ENCODE measurements at regions not wholly inside any gene's neighbourhood (a gene's known extent, or its start where the extent isn't known, plus 50 kb on each side); places are given as distances from the start of the nearest gene placed in this dataset.
"Not testable (repeated sequence)": the region's sequence is repeated elsewhere in the genome, so short reads cannot be mapped to it uniquely, and the experiment has no call there.

DNA sequence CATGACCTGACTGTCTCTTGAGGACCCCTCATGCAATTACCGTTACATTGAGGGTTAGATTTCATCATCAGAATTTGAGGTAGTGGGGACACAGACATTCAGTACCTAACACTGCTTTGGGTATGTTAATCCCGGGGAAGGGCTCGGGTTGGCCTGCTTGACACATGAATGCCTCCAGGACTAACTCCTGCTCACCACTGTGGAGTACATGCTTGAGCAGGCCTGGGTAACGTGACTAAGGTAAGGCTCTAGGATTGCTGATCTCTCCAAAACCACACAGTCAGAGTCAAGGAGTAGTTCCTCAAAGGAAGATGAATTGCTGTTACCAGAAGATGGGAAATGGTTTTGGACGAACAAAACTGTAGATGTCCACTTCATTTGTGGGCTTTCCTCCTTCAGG lies 376.3 kb upstream of the ZNF462 start:
- H3K36me3 ChIP-seq (ENCODE audit: insufficient read depth, low read length) = no peaks in the 10 kb centered on the region
- H3K4me1 ChIP-seq (ENCODE audit: insufficient read depth, low read length, poor library complexity, severe bottlenecking) = no peaks in the 10 kb centered on the region
- no TSS peak for BruUV-seq (replicated peaks)
- no peak overlapping the region for H3K4me3 ChIP-seq (ENCODE audit: low read depth, low read length, poor library complexity, severe bottlenecking)
- H3K79me2 ChIP-seq (ENCODE audit: insufficient read depth, low read depth, low read length) = no peaks in the 10 kb centered on the region
- H3K4me2 ChIP-seq (ENCODE audit: low read length) = no peak overlapping the region
- H3K9me2 ChIP-seq (ENCODE audit: insufficient read depth, low read length) = no peaks in the 10 kb centered on the region
- intact Hi-C loops (cut with micrococcal nuclease; ENCODE audit: unreplicated experiment) = no loop called here
- TF ChIP-seq CTCF (conservative IDR thresholded peaks at IDR 0.05; ENCODE audit: low read length) (no peak), EZH2phosphoT487 (IDR thresholded peaks at IDR 0.05; ENCODE audit: borderline replicate concordance, low read depth, low read length) (no peak)
- H4K20me1 ChIP-seq (ENCODE audit: insufficient read depth, low read length) = no peaks in the 10 kb centered on the region
- no peak for DNase-seq (ENCODE audit: low spot score)
- no peaks in the 10 kb centered on the region for H3K9me3 ChIP-seq (ENCODE audit: low read length)
- POLR2A ChIA-PET = no interaction called here
- CTCF ChIA-PET (ENCODE audit: unreplicated experiment) = no interaction called here
- no peak overlapping the region for H2AFZ ChIP-seq (ENCODE audit: low read length)
- H3K27ac ChIP-seq (ENCODE audit: low read depth, low read length, poor library complexity, severe bottlenecking) = no peak overlapping the region

DNA sequence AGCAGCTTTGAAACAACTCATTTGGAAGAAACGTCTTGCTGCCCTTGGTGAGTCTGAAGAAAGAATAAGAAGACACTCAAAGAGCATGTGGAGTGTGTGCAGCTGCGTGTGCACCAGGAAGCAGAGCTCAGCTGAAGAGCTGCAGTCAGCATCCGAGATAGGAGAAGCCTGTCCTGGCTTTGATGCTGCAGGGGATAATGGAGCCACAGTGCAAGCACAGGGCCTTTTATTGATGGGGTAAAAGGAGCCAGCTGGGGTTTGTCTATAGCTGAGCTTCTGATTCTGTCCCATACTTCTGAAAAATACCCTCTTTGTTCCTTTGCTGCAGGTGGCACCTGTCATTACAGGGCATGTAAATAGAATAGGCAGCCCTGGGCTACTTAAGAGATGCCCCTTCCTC lies 375.7 kb upstream of the ZNF462 start:
- Histone ChIP-seq H3K9me3 (ENCODE audit: low read length) (no peaks in the 10 kb centered on the region), H4K20me1 (ENCODE audit: insufficient read depth, low read length) (no peaks in the 10 kb centered on the region), H3K27ac (ENCODE audit: low read depth, low read length, poor library complexity, severe bottlenecking) (no peak overlapping the region), H3K79me2 (ENCODE audit: insufficient read depth, low read depth, low read length) (no peaks in the 10 kb centered on the region), H3K4me3 (ENCODE audit: low read depth, low read length, poor library complexity, severe bottlenecking) (no peak overlapping the region), H3K9me2 (ENCODE audit: insufficient read depth, low read length) (no peaks in the 10 kb centered on the region), H3K4me1 (ENCODE audit: insufficient read depth, low read length, poor library complexity, severe bottlenecking) (no peaks in the 10 kb centered on the region), H3K36me3 (ENCODE audit: insufficient read depth, low read length) (no peaks in the 10 kb centered on the region), H2AFZ (ENCODE audit: low read length) (no peak overlapping the region), H3K4me2 (ENCODE audit: low read length) (no peak overlapping the region)
- ChIA-PET POLR2A (no interaction called here), CTCF (ENCODE audit: unreplicated experiment) (no interaction called here)
- intact Hi-C loops (cut with micrococcal nuclease; ENCODE audit: unreplicated experiment) = no loop called here
- BruUV-seq (replicated peaks) = no TSS peak
- TF ChIP-seq CTCF (conservative IDR thresholded peaks at IDR 0.05; ENCODE audit: low read length) = no peak
- no peak for TF ChIP-seq EZH2phosphoT487 (IDR thresholded peaks at IDR 0.05; ENCODE audit: borderline replicate concordance, low read depth, low read length)
- DNase-seq (ENCODE audit: low spot score) = no peak

GRCh38 chr9:106492126-106492525 lies 370.8 kb upstream of the ZNF462 start:
- H3K4me1 ChIP-seq (ENCODE audit: insufficient read depth, low read length, poor library complexity, severe bottlenecking); H3K9me3 ChIP-seq (ENCODE audit: low read length); CTCF ChIA-PET (ENCODE audit: unreplicated experiment); H4K20me1 ChIP-seq (ENCODE audit: insufficient read depth, low read length); H3K9me2 ChIP-seq (ENCODE audit: insufficient read depth, low read length); H3K36me3 ChIP-seq (ENCODE audit: insufficient read depth, low read length); H2AFZ ChIP-seq (ENCODE audit: low read length); DNase-seq (ENCODE audit: low spot score); intact Hi-C loops (cut with micrococcal nuclease; ENCODE audit: unreplicated experiment); H3K79me2 ChIP-seq (ENCODE audit: insufficient read depth, low read depth, low read length); H3K4me3 ChIP-seq (ENCODE audit: low read depth, low read length, poor library complexity, severe bottlenecking); H3K27ac ChIP-seq (ENCODE audit: low read depth, low read length, poor library complexity, severe bottlenecking); BruUV-seq (replicated peaks); H3K4me2 ChIP-seq (ENCODE audit: low read length): not testable (repeated sequence)
- POLR2A ChIA-PET = interaction anchor here (0.6 to 1.2 kb wide), 2 partner anchors 22 to 165 kb away, joined by 3 read pairs; no protein-coding TSS in a partner anchor
